ENCODE measurements at regions not wholly inside any gene's neighbourhood (a gene's known extent, or its start where the extent isn't known, plus 50 kb on each side); places are given as distances from the start of the nearest gene placed in this dataset.

DNA sequence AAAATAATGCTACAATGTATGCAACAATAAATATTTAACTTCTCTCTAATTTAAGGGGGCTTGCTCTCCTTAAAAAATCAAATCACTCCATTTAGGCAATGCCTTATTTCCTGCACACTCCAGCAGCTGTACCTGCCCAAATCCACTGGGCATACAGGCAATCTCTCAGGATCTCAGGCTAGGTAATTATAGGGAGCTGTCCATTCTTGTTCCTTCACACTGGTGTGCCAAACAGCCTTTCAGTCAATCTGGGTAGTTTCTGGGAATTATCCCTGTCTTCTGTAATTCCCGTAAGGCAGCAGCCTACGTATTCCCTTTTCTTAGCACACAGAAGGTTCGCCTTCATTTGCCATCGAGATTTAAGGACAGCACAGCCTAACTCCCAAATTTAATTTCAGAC, 922.6 kb upstream of the SLIT2 start:
- no peak overlapping the region for H3K9ac ChIP-seq (ENCODE audit: low read length)
- no peaks in the 10 kb centered on the region; the same call in 1 of the 2 replicates for H3K9me2 ChIP-seq (replicated peaks; ENCODE audit: insufficient read depth, low read length)
- no peak overlapping the region for H3K4me2 ChIP-seq (ENCODE audit: low read depth, low read length, poor library complexity, severe bottlenecking)
- H4K20me1 ChIP-seq (ENCODE audit: low read depth, low read length) = no peaks in the 10 kb centered on the region
- no peaks in the 10 kb centered on the region for H3K9me3 ChIP-seq (ENCODE audit: insufficient read depth, low read length)
- no peaks in the 10 kb centered on the region for H3K36me3 ChIP-seq (ENCODE audit: low read length)
- no peak overlapping the region for H3K4me3 ChIP-seq (ENCODE audit: insufficient read depth, low read length, poor library complexity, severe bottlenecking)
- H3K79me2 ChIP-seq (ENCODE audit: insufficient read depth, low read length) = no peaks in the 10 kb centered on the region
- TF ChIP-seq, protein P1, sequence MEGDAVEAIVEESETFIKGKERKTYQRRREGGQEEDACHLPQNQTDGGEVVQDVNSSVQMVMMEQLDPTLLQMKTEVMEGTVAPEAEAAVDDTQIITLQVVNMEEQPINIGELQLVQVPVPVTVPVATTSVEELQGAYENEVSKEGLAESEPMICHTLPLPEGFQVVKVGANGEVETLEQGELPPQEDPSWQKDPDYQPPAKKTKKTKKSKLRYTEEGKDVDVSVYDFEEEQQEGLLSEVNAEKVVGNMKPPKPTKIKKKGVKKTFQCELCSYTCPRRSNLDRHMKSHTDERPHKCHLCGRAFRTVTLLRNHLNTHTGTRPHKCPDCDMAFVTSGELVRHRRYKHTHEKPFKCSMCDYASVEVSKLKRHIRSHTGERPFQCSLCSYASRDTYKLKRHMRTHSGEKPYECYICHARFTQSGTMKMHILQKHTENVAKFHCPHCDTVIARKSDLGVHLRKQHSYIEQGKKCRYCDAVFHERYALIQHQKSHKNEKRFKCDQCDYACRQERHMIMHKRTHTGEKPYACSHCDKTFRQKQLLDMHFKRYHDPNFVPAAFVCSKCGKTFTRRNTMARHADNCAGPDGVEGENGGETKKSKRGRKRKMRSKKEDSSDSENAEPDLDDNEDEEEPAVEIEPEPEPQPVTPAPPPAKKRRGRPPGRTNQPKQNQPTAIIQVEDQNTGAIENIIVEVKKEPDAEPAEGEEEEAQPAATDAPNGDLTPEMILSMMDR (IDR thresholded peaks at IDR 0.05; ENCODE audit: insufficient read depth, low read length, poor library complexity, severe bottlenecking) = no peak
- H2AFZ ChIP-seq (ENCODE audit: low read depth, low read length, severe bottlenecking) = no peak overlapping the region
- H3K27me3 ChIP-seq (ENCODE audit: low read length) = no peaks in the 10 kb centered on the region
- no peaks in the 10 kb centered on the region for H3F3A ChIP-seq (ENCODE audit: insufficient read depth)
- H3K27ac ChIP-seq (ENCODE audit: low read depth, low read length) = no peak overlapping the region

DNA sequence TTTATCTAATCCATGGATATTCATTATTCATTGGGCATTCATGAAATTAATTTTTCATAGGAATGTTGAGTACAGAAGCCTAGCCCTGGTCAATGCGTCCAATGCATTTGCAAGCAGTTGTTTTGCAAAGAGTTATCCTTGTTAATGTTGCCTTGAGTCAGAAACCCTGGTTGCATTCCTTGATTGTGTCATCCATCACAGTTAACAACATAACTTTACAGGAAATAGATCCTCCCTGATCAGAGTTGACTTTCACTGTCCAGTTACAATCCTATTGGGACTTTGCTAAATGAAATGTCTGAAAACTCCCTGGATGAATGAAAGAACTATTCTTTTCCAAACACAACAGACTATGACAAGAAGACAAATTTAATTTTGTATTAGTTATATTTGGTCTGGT, 924.3 kb upstream of the SLIT2 start:
- Histone ChIP-seq H3F3A (ENCODE audit: insufficient read depth) (no peaks in the 10 kb centered on the region), H4K20me1 (ENCODE audit: low read depth, low read length) (no peaks in the 10 kb centered on the region), H3K9me3 (ENCODE audit: insufficient read depth, low read length) (no peaks in the 10 kb centered on the region)

DNA sequence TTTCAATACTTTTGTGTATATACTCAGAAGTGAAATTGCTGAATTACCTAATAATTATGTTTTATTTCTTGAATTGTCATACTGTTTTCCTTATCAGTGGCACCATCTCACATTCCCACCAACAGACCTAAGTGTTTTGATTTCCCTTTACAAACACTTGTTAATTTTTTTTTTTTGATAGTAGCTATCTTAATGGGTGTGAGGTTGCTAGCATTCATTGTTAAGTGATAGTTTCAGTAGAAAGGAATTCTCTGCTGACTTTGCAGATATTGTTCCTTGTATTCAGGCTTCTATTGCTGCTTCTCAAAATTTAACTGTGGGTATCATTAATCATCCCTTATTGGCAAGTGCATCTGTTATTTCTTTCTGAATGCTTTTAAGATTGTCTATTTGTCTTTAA, 927.5 kb upstream of the SLIT2 start:
- Histone ChIP-seq H3K9ac (ENCODE audit: low read length) (no peak overlapping the region), H3K27me3 (ENCODE audit: low read length) (no peaks in the 10 kb centered on the region)

More for the DNA sequence above, 924.3 kb upstream of the SLIT2 start:
- Histone ChIP-seq H3K27me3 (ENCODE audit: low read length) (no peaks in the 10 kb centered on the region), H2AFZ (ENCODE audit: low read depth, low read length, severe bottlenecking) (no peak overlapping the region), H3K4me2 (ENCODE audit: low read depth, low read length, poor library complexity, severe bottlenecking) (no peak overlapping the region), H3K9me2 (replicated peaks; ENCODE audit: insufficient read depth, low read length) (no peaks in the 10 kb centered on the region; the same call in 1 of the 2 replicates), H3K9ac (ENCODE audit: low read length) (no peak overlapping the region), H3K27ac (ENCODE audit: low read depth, low read length) (no peak overlapping the region), H3K79me2 (ENCODE audit: insufficient read depth, low read length) (no peaks in the 10 kb centered on the region), H3K4me3 (ENCODE audit: insufficient read depth, low read length, poor library complexity, severe bottlenecking) (no peak overlapping the region), H3K36me3 (ENCODE audit: low read length) (no peaks in the 10 kb centered on the region)
- no peak for TF ChIP-seq EZH2phosphoT487 (conservative IDR thresholded peaks at IDR 0.05; ENCODE audit: low read length)

DNA sequence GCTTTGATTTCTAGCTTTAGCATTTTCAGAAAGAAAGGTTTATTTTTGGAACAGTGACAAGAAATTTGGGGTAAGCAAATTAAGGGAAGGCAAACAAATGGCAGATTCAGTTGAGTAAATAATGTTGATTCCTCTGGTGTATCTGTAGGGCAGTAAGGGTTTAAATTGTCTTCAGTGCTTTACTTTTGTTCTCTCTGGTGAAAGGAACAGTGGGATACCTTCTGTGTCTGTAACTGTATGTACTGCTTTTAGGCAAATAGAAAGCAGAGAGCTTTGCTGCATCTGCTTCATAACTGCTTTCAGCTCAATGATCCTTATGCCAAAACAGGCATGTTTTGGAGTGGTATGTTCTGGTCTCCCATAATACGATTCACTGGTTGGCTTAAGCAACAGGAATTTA, 932.1 kb upstream of the SLIT2 start:
- H3K36me3 ChIP-seq (ENCODE audit: low read length) = no peaks in the 10 kb centered on the region
- H2AFZ ChIP-seq (ENCODE audit: low read depth, low read length, severe bottlenecking) = no peak overlapping the region
- H3K79me2 ChIP-seq (ENCODE audit: insufficient read depth, low read length) = no peaks in the 10 kb centered on the region
- H3K9me2 ChIP-seq (replicated peaks; ENCODE audit: insufficient read depth, low read length) = no peaks in the 10 kb centered on the region
- no peaks in the 10 kb centered on the region for H4K20me1 ChIP-seq (ENCODE audit: low read depth, low read length)
- TF ChIP-seq, protein P1 (IDR thresholded peaks at IDR 0.05; ENCODE audit: insufficient read depth, low read length, poor library complexity, severe bottlenecking) = no peak
- TF ChIP-seq EZH2phosphoT487 (conservative IDR thresholded peaks at IDR 0.05; ENCODE audit: low read length) = no peak
- no peaks in the 10 kb centered on the region for H3K9me3 ChIP-seq (ENCODE audit: insufficient read depth, low read length)
- no peak overlapping the region for H3K4me3 ChIP-seq (ENCODE audit: insufficient read depth, low read length, poor library complexity, severe bottlenecking)
- no peaks in the 10 kb centered on the region for H3K27me3 ChIP-seq (ENCODE audit: low read length)
- H3F3A ChIP-seq (ENCODE audit: insufficient read depth) = no peaks in the 10 kb centered on the region
- no peak overlapping the region for H3K4me2 ChIP-seq (ENCODE audit: low read depth, low read length, poor library complexity, severe bottlenecking)
- H3K27ac ChIP-seq (ENCODE audit: low read depth, low read length) = no peak overlapping the region
- H3K9ac ChIP-seq (ENCODE audit: low read length) = no peak overlapping the region

More for the DNA sequence above, 927.5 kb upstream of the SLIT2 start:
- Histone ChIP-seq H3K4me2 (ENCODE audit: low read depth, low read length, poor library complexity, severe bottlenecking) (no peak overlapping the region), H3K9me2 (replicated peaks; ENCODE audit: insufficient read depth, low read length) (no peaks in the 10 kb centered on the region), H3K36me3 (ENCODE audit: low read length) (no peaks in the 10 kb centered on the region), H3K79me2 (ENCODE audit: insufficient read depth, low read length) (no peaks in the 10 kb centered on the region), H3K9me3 (ENCODE audit: insufficient read depth, low read length) (no peaks in the 10 kb centered on the region), H4K20me1 (ENCODE audit: low read depth, low read length) (no peaks in the 10 kb centered on the region), H2AFZ (ENCODE audit: low read depth, low read length, severe bottlenecking) (no peak overlapping the region), H3K4me3 (ENCODE audit: insufficient read depth, low read length, poor library complexity, severe bottlenecking) (no peak overlapping the region), H3K27ac (ENCODE audit: low read depth, low read length) (no peak overlapping the region), H3F3A (ENCODE audit: insufficient read depth) (no peaks in the 10 kb centered on the region)
- TF ChIP-seq, protein P1 (IDR thresholded peaks at IDR 0.05; ENCODE audit: insufficient read depth, low read length, poor library complexity, severe bottlenecking) = no peak
- TF ChIP-seq EZH2phosphoT487 (conservative IDR thresholded peaks at IDR 0.05; ENCODE audit: low read length) = no peak

Data from SU-DHL-6 (cell line).